Skin of body (tissue), 1 donor: ENCODE measurements at regions not wholly inside any gene's neighbourhood (a gene's known extent, or its start where the extent isn't known, plus 50 kb on each side); places are given as distances from the start of the nearest gene placed in this dataset.

ENCODE experiments used
- DNase-seq: peaks from one replicate; lab custom pipeline; 2025; lab: John Stamatoyannopoulos, UW

GRCh38 chr3:101085752-101086151 lies 92.5 kb upstream of the ABI3BP start:
- no peak for DNase-seq

GRCh38 chr3:101084404-101084803 lies 91.2 kb upstream of the ABI3BP start:
- no peak for DNase-seq

- DNase-seq = no peak
Observed at GRCh38 chr3:101081999-101082398, 88.8 kb upstream of the ABI3BP start.

- DNase-seq = no peak
Observed at GRCh38 chr3:101081446-101081845, 88.2 kb upstream of the ABI3BP start.

- no peak for DNase-seq
Observed at GRCh38 chr3:101077361-101078011, 84.3 kb upstream of the ABI3BP start.

- DNase-seq = no peak
Observed at GRCh38 chr3:101074518-101074917, 81.3 kb upstream of the ABI3BP start.

- no peak for DNase-seq
Observed at GRCh38 chr3:101072300-101072699, 79.1 kb upstream of the ABI3BP start.

GRCh38 chr3:101070799-101071121 lies 77.5 kb upstream of the ABI3BP start:
- no peak for DNase-seq

- no peak for DNase-seq
Observed at GRCh38 chr3:101069901-101070798, 76.9 kb upstream of the ABI3BP start.

- DNase-seq = no peak
Observed at GRCh38 chr3:101068876-101069606, 75.8 kb upstream of the ABI3BP start.

- DNase-seq = no peak
Observed at GRCh38 chr3:101066711-101067129, 73.5 kb upstream of the ABI3BP start.

GRCh38 chr3:101065962-101066361 lies 72.7 kb upstream of the ABI3BP start:
- no peak for DNase-seq

GRCh38 chr3:101063401-101063800 lies 70.2 kb upstream of the ABI3BP start:
- DNase-seq = peak; percentile 29

- no peak for DNase-seq
Observed at GRCh38 chr3:101061312-101061711, 68.1 kb upstream of the ABI3BP start.

- DNase-seq = no peak
Observed at GRCh38 chr3:101050866-101051265, 57.6 kb upstream of the ABI3BP start.

GRCh38 chr3:101050046-101050445 lies 56.8 kb upstream of the ABI3BP start:
- DNase-seq = no peak

GRCh38 chr3:101049532-101049931 lies 56.3 kb upstream of the ABI3BP start:
- DNase-seq = no peak

GRCh38 chr3:101043687-101044078 lies 50.5 kb upstream of the ABI3BP start:
- DNase-seq = peak; percentile 48

GRCh38 chr3:101042996-101043686 lies 49.9 kb upstream of the ABI3BP start:
- no peak for DNase-seq
